Testis (tissue), 2 donors: ENCODE measurements at regions not wholly inside any gene's neighbourhood (a gene's known extent, or its start where the extent isn't known, plus 50 kb on each side); places are given as distances from the start of the nearest gene placed in this dataset.

Source experiments
- CTCF ChIP-seq, 3 experiments: fragments of 450-650 bp in 2 of 3; fragments of 200-600 bp in 1 of 3; sonication (generic) in 1 of 3; IDR thresholded peaks; one replicate each; pipeline ENCODE4 v1.5.1; 2016 to 2019; ENCODE audit warnings: antibody characterized with exemption in 3 of 3, mild to moderate bottlenecking in 2 of 3, moderate library complexity in 1 of 3
- POLR2A ChIP-seq: fragments of 450-650 bp; IDR thresholded peaks from one replicate; pipeline ENCODE4 v1.6.1; 2017; ENCODE audit warnings: antibody characterized with exemption, mild to moderate bottlenecking, moderate library complexity

GRCh38 chr11:131185915-131186314 lies 184.5 kb upstream of the NTM start:
- TF ChIP-seq CTCF (IDR thresholded peaks at IDR 0.05) = no peak
- no peak for TF ChIP-seq POLR2A
